WTC11 (cell line): ENCODE measurements at regions not wholly inside any gene's neighbourhood (a gene's known extent, or its start where the extent isn't known, plus 50 kb on each side); places are given as distances from the start of the nearest gene placed in this dataset.

Source experiments
- ATF1 ChIP-seq: sonication (generic); formaldehyde crosslinking; IDR thresholded peaks from 2 replicates; pipeline ENCODE4 v1.8.1; 2023; ENCODE audit warnings: mild to moderate bottlenecking, moderate library complexity, missing genetic modification reagents
- CREB1 ChIP-seq: sonication (generic); formaldehyde crosslinking; IDR thresholded peaks from 2 replicates; pipeline ENCODE4 v1.8.0; 2023; ENCODE audit warnings: mild to moderate bottlenecking, missing genetic modification reagents
- TF ChIP-seq, protein P1 (sequence below): sonication (generic); formaldehyde crosslinking; IDR thresholded peaks from 2 replicates; pipeline ENCODE4 v1.8.1; 2023; ENCODE audit warnings: mild to moderate bottlenecking, moderate library complexity, missing genetic modification reagents

DNA sequence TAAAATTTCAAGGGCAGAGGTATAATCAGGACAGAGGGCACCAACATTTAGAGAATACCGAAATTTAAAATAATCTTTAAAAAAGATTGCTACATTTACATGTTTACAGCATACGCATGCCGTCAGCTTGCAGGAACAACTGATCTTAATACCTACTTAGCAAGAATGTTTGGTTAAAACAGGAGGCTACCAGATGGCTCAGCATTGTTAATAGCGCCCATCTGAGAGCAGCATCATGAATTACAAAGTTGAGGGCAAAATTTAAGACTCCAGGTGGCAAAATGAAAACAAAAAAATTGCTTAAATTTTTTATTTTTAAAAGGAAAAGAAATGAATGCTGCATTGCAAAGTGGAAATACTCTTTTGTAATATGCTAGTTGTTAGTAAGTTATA is 241.3 kb downstream of the C4orf33 start:
- TF ChIP-seq ATF1 (CRISPR knock-in tag) (no peak), CREB1 (CRISPR knock-in tag) (no peak)
- TF ChIP-seq, protein P1, sequence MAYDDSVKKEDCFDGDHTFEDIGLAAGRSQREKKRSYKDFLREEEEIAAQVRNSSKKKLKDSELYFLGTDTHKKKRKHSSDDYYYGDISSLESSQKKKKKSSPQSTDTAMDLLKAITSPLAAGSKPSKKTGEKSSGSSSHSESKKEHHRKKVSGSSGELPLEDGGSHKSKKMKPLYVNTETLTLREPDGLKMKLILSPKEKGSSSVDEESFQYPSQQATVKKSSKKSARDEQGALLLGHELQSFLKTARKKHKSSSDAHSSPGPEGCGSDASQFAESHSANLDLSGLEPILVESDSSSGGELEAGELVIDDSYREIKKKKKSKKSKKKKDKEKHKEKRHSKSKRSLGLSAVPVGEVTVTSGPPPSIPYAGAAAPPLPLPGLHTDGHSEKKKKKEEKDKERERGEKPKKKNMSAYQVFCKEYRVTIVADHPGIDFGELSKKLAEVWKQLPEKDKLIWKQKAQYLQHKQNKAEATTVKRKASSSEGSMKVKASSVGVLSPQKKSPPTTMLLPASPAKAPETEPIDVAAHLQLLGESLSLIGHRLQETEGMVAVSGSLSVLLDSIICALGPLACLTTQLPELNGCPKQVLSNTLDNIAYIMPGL (CRISPR knock-in tag): no peak
